Fibroblast of skin of abdomen (primary cell): ENCODE measurements at regions not wholly inside any gene's neighbourhood (a gene's known extent, or its start where the extent isn't known, plus 50 kb on each side); places are given as distances from the start of the nearest gene placed in this dataset.

ENCODE experiments used
- DNase-seq: peaks from one replicate; pipeline ENCODE4 v3.0.0-alpha.2; 2013

DNA sequence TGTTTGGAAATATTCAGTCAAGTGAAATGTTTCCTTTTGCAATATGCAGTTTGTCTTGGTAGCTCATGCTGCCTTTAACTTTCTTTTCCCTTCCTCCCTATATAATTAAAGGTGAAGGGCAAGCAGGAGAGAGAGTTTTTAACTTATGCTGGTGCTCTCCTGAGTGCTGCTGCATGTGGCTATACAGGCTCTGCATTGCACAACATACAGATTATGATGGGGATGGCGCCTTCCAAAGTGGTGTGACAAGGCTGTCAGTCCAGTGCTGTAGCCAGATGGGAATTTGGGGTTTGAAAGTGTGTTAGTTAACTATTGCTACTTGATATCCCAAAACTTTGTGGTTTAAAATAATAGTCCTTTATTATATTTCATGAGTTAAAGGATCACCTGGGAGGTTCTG, 199.0 kb downstream of the ATP23 start:
- no peak for DNase-seq

DNA sequence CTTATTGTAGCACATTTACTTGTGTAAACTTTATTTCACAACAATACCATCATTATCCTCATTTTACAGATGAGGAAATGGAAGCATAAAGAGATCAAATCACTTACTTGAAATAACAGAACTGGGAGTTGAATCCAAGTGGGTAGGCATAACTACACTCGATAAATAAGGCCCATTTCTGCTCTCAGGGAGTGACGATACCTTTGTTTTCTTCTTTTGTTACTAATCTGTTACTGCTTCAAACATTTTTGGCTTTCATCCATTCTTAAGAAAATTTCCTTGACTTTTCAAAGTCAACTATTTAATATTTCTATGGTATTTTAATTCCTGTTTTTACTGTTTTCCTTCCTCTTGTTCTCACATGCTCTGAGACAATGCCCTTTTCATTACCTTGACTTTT, 201.6 kb downstream of the ATP23 start:
- DNase-seq, result no peak

DNA sequence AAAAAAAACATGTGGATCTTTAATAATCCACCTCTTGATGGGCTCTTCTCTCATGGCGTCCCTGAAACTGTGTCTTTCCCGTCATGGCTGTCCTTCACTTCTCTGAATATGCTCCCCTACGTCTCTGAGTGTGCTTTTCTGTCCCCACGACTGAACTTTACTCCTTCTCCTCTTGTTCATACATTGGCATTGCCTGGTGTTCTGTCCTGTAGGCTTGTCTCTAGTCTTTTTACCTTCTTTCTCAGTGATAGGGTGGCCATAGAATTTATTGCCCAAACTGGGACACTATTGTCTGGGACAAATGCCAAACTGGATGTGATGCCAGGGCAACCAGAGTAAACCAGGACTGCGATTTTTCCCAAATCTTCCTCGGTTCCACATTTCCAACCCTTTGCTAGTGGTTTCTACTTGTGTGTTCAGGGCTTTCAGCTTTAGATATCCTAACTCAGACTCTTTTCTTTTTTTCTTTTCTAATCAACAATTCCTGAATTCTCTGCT, 202.2 kb downstream of the ATP23 start:
- DNase-seq, result no peak

DNA sequence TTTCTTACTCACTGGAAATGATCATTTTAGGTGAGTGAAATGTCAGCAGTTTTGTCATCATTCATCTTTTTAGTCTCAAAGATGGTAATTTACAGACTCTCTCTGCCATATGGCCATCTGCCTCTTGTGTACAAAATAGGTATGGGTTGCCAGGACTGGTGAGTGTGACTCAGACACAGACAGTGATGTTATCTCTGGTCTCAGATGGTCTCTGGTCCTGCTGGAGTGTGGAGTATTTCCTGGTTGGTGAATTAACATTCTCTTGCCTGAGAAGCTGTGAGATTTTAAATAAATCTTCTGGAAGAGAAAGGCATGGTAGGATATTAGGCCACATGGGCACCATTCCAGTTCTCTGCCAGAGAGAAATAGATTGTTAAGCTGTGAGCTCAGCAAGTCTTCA, 207.0 kb downstream of the ATP23 start:
- DNase-seq, result peak; percentile 82

DNA sequence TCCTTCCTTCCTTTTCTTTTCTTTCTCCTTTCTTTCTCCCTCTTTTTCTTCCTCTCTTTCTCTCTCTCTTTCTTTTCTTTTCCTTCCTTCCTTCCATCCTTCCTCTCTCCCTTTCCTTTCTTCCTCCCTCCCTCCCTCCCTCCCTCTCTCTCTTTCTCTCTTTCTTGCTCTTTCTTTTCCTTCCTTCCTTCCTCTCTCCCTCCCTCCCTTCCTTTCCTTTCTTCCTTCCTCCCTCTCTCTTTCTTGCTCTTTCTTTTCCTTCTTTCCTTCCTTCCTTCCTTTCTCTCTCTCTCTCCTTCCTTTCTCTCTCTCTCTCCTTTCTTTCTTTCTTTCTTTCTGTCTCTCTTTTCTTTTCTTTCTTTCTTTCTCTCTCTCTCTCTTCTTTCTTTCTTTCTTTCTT, 207.6 kb downstream of the ATP23 start:
- DNase-seq, result no peak

DNA sequence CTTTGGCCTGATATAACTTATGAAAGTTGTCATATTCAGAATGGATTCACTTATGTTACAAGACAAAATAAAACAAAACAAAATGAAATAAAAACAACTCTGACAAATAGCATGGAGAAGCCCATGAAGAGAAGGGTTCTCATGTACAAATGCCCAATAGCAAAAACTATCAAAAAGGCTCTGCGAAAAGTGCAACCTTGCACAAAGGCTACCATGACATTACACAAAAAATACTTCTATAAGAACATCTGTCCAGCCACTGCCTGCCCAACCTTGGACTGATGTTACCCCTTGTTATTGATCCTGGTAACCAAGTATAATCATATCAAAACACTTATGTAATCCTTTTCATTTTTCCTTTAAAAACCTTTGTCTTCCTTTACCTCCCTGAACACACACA, 213.0 kb downstream of the ATP23 start:
- DNase-seq, result no peak

DNA sequence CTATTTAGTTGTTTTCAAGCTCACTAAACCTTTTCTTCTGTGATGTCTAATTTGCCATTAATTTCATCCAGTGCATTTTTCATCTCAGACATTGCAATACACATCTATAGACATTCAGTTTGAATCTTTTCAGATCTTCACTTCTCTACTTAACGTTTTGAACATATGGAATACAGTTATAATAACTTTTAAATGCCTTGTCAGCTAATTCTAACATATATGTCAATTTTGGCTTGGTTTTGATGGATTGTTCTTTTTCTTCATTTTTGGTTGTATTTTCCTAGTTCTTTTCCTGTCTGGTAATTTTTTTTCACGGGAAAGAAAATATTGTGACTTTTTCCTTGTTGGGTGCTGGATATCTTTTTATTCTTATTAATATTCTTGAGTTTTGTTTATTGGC, 215.3 kb downstream of the ATP23 start:
- DNase-seq, result no peak

DNA sequence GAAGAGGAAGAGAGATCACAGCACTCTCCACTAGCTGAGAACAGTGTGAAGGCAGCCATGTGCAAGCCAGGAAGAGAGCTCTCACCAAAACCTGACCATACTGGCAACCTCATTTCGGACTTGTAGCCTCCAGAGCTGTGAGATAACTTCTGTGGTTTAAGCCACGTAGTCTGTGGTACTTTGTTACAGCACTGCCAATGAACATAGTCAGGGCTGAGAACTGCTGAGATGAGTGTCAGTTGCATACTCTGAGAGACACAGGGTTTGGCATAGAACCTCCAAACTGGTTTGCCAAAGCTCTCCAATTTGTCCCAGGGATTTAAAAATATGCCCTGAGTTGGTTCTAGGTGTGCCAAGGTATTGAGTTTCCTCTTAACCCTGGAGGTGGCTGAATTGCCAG, 218.6 kb downstream of the ATP23 start:
- DNase-seq, result no peak

DNA sequence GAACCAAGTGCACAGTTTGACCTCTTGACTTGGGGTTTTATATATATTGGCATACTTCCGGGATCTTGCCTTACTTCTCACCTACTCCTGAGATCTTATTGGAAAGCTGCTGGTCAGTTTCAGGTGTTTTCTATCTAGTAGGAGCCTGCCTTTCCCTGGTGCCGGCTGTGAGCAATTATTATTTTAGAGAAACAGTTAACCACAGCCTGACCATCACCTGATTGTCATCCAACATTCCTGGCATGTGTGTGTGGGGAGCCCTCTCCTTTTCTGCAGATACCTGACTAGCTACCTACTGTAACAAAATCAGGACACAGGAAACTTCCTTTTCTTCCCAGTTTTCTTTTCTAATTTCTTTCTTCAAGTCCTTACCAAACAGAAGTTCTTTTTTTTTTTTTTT, 220.4 kb downstream of the ATP23 start:
- DNase-seq, result no peak

DNA sequence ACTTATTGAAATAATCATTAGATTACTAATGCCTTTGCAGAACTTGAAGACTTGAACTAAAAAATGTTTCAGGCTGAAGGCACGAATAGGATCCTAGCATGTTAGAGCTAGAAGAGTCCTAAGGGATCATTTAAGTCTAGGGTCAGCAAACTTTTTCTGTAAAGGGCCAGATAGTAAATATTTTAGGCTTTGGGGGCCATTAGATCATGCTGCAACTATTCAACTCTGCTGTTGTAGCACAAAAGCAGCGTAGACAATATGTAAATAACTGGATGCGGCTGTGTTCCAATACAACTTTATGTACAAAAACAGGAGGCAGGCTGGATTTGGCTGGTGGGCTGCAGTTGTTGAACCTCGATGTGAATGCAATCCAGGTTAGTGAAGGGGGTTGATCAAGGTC, 221.7 kb downstream of the ATP23 start:
- no peak for DNase-seq

DNA sequence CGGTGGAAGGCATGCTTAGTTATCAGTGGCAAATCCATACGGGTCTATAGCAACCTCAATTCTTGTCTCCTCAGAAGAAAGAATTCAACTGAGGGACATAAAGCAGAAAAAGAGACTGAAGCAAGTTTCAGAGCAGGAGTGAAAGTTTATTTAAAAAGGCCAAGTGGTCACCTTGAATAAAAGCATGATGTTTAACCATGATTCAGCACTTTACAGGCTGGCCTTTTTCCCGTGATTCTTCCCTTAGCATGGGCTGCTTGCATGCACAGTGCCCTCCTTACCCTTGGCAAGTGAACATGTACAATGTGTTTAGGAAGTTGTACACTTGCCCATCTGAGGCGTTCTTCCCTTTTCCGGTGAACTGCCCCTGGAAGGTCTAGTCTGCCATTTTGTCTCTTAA, 225.3 kb downstream of the ATP23 start:
- no peak for DNase-seq

DNA sequence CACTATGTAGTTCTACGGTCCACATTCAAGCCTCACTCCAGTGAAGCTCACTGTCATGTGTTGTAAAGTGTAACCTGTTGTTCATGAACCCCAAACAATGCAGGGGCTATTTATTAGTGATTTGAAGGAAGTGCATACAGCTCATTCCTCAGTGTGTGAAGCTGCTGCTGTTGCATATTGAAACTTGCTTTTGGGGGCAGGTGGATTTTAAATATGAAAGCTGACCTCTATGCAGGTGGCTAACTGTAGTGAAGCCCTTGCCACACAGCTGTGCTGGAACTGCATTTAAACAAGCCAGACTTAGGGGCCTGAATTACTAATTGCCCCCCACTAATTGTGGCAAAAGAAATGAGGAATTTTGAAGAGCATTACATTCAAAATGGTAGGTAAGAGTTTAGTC, 226.3 kb downstream of the ATP23 start:
- DNase-seq, result no peak

DNA sequence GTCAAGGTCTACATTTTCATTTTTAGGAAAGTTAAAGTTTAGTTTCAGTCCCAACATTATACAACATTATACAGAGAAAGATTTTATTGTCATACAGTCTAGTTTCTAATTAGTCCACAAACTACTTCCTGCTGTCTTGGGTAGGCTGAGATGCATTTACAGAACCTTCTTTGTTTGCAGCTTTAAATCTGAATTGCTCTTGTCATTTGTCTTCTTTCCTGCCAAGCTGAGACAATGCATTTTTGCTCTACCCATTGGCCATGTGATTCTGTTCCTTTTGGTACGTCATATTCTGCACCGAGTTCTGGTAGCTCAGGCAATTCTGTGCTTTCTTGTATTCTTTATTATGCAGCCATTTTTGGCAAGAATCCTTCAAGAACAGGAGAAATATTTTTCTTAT, 228.5 kb downstream of the ATP23 start:
- no peak for DNase-seq

DNA sequence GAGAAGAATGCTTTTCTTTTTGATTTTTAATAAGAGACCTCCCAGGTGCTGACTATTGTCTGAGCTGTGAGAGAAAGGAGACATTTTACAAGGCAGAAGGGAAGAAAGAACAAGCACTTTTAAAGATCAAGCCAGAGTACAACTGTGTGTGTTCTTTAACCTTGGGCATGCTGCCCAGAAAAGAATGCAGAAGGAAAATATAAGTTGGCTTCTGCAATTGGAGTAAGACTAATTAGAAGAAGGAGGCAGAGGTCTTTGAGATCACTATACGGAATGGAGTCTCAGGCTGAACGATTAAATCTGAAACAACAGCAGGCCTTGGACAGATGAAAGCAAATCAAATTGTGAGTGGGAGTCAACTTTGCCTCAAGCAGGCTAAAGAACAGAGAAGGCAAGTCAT, 230.5 kb downstream of the ATP23 start:
- peak; percentile 42 for DNase-seq

DNA sequence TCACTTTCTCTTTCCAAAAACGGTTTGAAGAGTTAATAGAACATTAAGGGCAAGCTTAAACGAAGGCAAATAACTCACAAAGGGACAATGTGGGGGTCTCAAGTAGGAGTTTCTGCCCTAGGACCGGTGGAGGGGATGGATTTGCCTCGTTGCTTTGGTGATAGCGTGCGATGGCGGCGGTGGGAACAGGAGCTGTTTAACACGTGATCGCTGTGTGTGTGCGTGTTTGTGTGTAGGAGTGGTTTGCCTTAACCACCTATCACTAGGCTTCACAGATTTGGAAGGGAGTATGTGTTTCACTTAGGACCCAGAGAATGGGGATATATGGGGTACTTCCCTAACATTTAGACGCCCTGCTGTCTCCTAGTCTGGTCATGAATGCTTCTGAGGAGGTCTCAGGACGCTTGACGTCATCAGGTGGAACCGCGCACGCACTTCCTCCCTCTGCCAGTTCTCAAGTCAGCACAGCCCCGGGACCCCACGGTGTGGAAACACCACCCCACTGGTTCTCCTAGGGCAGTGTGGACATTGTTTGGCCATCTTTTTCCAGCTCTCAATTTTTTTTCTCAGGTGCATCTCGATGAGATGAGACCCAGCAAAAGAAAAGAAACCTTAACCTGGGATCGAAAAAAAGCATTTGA, 231.2 kb downstream of the ATP23 start:
- no peak for DNase-seq

DNA sequence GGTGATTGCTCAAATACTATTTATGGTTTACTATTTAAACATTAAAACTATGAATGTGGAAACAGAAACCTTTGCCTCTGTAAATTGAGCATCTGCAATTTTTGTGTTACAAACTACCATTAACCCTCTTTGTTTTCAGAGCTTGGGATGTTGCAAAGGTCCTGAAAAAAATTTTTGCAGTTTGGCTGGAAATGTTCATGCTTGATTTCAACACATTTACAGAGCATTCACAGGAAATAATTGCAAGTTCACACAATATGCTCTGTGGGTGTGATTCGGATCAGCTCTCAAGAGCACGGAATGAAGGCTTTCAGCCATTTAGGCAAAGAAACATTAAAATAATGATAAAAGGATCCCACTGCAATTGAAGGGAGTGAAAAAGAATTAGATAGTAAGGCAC, 232.9 kb downstream of the ATP23 start:
- peak; percentile 4 for DNase-seq

DNA sequence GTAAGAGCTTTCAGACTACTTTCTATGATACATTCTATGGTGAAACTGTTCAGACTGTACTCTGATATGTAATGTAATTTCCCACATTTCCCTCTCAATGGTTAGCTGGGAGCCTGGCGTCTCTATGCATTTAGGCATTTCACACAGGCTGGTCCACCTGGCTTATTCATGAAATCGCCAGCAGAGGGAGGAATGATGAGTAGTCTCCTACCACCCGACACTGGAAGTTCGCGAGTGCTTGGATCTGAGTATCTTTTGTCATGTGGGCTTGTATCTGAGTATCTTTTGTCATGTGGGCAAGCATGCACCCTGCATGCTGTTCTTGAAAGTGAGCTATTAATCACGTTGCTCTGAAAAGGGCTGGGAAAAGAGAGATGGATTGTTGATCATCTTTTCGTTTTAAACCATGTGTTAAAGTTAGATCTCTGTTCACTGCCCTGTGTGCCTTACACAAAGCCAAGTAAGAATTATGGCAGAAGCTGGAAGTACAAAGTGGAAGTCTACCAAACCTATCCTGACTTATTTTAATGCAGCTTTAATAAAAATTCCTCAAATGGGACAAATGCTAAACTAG, 235.0 kb downstream of the ATP23 start:
- peak; percentile 40 for DNase-seq

DNA sequence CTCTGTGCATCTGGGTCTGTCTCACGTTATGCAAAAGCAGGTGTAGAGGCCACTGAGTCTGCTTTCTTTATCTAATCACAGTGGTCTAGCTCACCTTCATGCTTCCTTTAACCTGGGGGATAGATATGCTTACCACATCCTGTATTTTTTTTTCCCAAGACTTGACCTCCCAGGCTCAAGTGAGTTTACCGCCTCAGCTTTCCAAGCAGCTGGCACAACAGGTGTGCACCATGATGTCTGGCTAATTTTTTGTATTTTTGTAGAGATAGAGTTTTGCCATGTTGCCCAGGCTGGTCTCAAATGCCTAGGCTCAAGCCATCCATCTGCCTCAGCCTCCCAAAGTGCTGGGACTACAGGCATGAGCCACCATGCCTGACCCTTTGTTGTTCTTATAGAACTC, 236.0 kb downstream of the ATP23 start:
- DNase-seq, result no peak

DNA sequence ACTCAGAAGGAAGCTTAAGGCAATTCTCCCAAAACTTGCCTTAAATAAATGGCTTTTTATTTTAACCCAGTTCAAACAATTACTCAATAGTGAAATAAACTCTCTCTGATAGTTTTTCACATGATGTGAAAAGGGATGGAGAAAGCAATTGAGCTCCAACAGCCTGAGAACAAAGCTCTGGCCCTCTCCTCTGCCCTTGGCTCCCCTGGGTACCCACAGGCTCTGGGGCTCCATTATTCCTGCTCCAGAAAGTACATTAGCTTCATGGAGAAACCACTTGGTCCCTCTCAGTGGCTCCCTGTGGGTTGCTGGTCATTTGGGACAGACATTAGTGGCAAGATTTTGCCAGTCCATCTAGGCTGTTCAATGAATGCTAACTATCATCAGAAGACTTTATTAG, 242.8 kb downstream of the ATP23 start:
- no peak for DNase-seq

DNA sequence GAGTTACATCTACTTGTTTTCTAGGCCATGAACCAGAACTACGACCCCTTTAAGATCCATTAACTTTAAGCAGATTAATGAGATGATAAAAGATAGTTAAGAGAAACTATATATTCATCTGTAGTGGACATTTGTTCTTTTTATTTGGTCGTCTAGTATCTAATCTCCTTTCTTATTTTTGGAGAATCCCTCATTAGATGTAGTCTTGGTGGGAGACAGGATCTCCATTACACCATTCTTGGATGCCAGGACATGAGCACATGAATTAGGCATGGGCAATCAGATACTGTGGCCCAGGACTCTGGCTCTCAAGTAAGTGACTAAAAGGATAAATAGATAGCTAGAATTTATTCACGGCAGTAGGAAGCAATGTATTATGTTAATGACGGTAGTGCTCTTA, 245.0 kb downstream of the ATP23 start:
- no peak for DNase-seq

DNA sequence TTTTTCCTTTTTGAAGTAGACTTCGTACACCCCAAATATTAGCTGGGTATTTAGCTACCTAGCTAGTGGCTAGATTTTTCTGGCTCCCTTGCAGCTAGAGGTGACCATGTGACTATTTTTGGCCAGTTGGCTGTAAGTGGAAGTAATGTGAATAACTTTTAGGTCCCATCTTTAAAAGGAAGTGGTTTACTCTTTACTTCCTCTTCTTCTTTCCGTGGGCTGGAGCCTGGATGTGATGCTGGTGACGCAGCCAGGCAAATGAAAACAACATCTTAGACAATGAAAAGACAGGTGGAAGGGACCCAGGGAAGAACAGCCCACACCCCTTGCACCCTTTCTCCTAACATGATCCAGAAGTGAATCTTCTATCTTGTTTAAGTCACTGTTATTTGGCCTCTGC, 245.5 kb downstream of the ATP23 start:
- DNase-seq, result no peak

DNA sequence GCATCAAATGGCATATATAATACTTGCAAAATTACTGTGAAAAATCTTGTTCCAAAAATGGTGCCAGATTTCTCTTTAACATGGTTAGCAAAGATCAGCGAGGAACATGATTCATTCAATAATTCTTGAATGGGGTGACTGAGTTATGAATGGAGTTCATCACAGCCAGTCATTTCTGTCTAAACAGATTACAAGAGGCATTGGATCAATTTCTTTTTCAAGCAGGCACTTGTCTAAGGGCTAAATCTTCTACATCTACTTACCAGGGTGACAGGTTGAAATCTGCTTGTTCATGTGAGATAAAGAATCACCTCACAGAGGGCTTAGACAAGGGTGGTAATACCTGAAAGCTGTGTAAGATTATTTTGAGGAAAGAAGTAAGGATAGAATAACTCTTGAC, 247.7 kb downstream of the ATP23 start:
- DNase-seq, result no peak

DNA sequence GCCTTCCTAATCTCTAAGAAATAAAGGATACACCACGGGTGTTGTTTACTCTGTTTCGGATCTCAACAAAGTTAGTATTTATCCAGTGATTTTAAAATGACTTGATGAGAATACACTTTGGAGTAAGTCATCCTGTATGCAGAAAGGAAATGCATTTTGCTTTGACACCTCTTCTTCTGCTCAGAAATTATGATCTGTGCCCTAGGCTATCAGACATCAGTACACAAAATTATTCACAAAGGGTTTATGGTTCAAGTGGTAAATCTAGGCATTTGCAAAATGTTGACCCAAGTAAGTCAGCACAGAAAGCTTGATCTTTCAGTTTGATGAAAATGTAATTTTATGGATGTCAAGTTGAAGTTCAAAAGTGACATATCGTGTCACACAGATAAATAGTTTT, 248.5 kb downstream of the ATP23 start:
- no peak for DNase-seq

DNA sequence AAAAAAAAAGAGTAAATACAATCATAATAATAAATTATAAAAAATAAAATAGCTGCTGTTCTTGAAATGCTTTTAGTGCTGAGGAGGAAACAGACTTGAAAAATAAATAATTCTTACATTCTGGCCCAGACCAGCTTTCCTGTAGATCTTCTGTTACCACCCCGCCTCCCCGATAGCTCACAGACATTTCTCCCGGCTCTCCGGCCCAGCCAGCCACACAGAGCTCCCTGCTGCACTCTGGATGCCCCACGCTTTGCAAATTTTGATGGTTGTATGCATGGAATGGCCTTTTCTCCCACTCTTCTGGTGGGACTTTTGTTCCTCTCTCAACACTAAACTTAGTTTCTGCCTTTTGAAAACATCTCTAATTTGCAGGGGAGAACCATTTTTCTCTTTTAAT, 249.3 kb downstream of the ATP23 start:
- DNase-seq, result no peak

DNA sequence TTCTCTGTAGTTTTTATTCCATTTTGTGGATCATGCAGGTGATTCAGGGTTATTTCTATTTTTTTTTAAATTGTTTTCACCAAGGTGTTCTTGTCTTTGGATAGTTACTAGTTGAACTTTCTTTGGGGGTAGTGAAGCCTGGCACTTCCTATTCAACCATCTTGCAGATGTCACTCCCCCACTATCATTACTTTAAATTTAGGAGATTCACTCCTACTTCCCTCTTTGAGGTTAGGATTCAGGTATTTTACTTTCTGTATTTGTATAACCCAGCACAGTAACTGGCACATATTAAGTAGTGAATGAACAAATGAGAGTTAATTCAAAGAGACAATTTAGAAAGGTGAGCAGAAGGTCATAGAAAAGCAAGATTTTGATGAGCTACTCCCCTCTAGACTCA, 255.6 kb downstream of the ATP23 start:
- no peak for DNase-seq
